ENCODE measurements at regions not wholly inside any gene's neighbourhood (a gene's known extent, or its start where the extent isn't known, plus 50 kb on each side); places are given as distances from the start of the nearest gene placed in this dataset.
"Not testable (repeated sequence)": the region's sequence is repeated elsewhere in the genome, so short reads cannot be mapped to it uniquely, and the experiment has no call there.

DNA sequence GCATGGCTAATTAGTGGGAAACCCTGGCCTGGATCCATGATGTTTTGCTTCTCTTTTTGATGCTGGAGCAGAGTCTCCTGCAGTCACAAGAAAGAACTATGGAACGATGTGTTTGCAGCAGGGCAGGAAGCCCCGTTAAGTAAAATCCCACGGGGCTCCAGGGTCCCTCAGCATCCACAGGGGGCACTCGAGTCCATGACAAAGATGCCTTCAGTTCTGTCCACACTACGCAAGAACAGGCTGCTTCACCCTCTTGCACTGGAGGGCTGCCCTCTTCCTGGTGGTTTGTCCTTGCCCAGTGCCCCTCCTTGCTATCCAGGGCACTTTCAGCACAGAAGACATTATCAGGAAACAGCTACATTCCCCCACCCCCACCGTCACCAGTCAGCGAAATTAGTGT is 196.9 kb downstream of the POTED start:
- DNase-seq, result not testable (repeated sequence)

- not testable (repeated sequence) for DNase-seq
Measured at GRCh38 chr21:13802757-13803156, 193.2 kb downstream of the POTED start.

Measured in CD4-positive, alpha-beta T cell treated with Interleukin-6 for 4 hours (primary cell).